ENCODE measurements at regions not wholly inside any gene's neighbourhood (a gene's known extent, or its start where the extent isn't known, plus 50 kb on each side); places are given as distances from the start of the nearest gene placed in this dataset.

- no peaks in the 10 kb centered on the region for H3K36me3 ChIP-seq (ENCODE audit: low read depth)
- no peaks in the 10 kb centered on the region for H3K4me1 ChIP-seq (replicated peaks; ENCODE audit: insufficient read depth)
- intact Hi-C loops (cut with micrococcal nuclease; ENCODE audit: unreplicated experiment): no loop called here
- H3K9me3 ChIP-seq (ENCODE audit: insufficient read depth, low read depth): no peaks in the 10 kb centered on the region
- H3K27me3 ChIP-seq (ENCODE audit: insufficient read depth, low read depth): peaks cover 32% of the 10 kb centered on the region; the same call in 1 of the 2 replicates
- no peaks in the 10 kb centered on the region for H3F3A ChIP-seq (ENCODE audit: insufficient read depth, low read depth)
- ChIA-PET CTCF (no interaction called here), POLR2A (ENCODE audit: unreplicated experiment) (no interaction called here)
- H3K9me2 ChIP-seq (ENCODE audit: insufficient read depth): no peaks in the 10 kb centered on the region
- no peak for DNase-seq
- H3K4me3 ChIP-seq: no peak overlapping the region
- H3K4me2 ChIP-seq: no peak overlapping the region
- no peak overlapping the region for H3K27ac ChIP-seq
- H3K79me2 ChIP-seq (ENCODE audit: low read depth): no peaks in the 10 kb centered on the region
- no peak overlapping the region for H2AFZ ChIP-seq
- no peak for TF ChIP-seq EZH2 (IDR thresholded peaks at IDR 0.05; ENCODE audit: low read depth)
- TF ChIP-seq CTCF (conservative IDR thresholded peaks at IDR 0.05): no peak
- BruUV-seq (replicated peaks): no TSS peak
- no peaks in the 10 kb centered on the region for H4K20me1 ChIP-seq (ENCODE audit: insufficient read depth)
Observed at GRCh38 chr16:51248217-51248616, 97.1 kb upstream of the SALL1 start.

GRCh38 chr16:51245658-51245995, 94.6 kb upstream of the SALL1 start:
- H3K4me1 ChIP-seq (replicated peaks; ENCODE audit: insufficient read depth): no peaks in the 10 kb centered on the region
- no TSS peak for BruUV-seq (replicated peaks)
- TF ChIP-seq CTCF (conservative IDR thresholded peaks at IDR 0.05): no peak
- H3F3A ChIP-seq (ENCODE audit: insufficient read depth, low read depth): no peaks in the 10 kb centered on the region
- H3K27ac ChIP-seq: no peak overlapping the region
- intact Hi-C loops (cut with micrococcal nuclease; ENCODE audit: unreplicated experiment): no loop called here
- H3K9me3 ChIP-seq (ENCODE audit: insufficient read depth, low read depth): no peaks in the 10 kb centered on the region
- no peak overlapping the region for H2AFZ ChIP-seq
- H3K27me3 ChIP-seq (ENCODE audit: insufficient read depth, low read depth): peaks cover 32% of the 10 kb centered on the region; the same call in 1 of the 2 replicates
- H3K4me3 ChIP-seq: no peak overlapping the region
- no peaks in the 10 kb centered on the region for H3K9me2 ChIP-seq (ENCODE audit: insufficient read depth)
- H3K79me2 ChIP-seq (ENCODE audit: low read depth): no peaks in the 10 kb centered on the region
- H4K20me1 ChIP-seq (ENCODE audit: insufficient read depth): no peaks in the 10 kb centered on the region
- CTCF ChIA-PET: no interaction called here
- H3K4me2 ChIP-seq: no peak overlapping the region
- POLR2A ChIA-PET (ENCODE audit: unreplicated experiment): no interaction called here
- no peak for DNase-seq
- no peaks in the 10 kb centered on the region for H3K36me3 ChIP-seq (ENCODE audit: low read depth)

GRCh38 chr16:51244887-51245657, 94.0 kb upstream of the SALL1 start:
- Histone ChIP-seq H3K27ac (no peak overlapping the region), H3F3A (ENCODE audit: insufficient read depth, low read depth) (no peaks in the 10 kb centered on the region), H2AFZ (no peak overlapping the region), H3K36me3 (ENCODE audit: low read depth) (no peaks in the 10 kb centered on the region), H3K4me3 (no peak overlapping the region), H3K9me2 (ENCODE audit: insufficient read depth) (no peaks in the 10 kb centered on the region), H3K4me2 (no peak overlapping the region), H3K9me3 (ENCODE audit: insufficient read depth, low read depth) (no peaks in the 10 kb centered on the region), H4K20me1 (ENCODE audit: insufficient read depth) (no peaks in the 10 kb centered on the region), H3K79me2 (ENCODE audit: low read depth) (no peaks in the 10 kb centered on the region), H3K27me3 (ENCODE audit: insufficient read depth, low read depth) (peaks cover 32% of the 10 kb centered on the region; the same call in 1 of the 2 replicates), H3K4me1 (replicated peaks; ENCODE audit: insufficient read depth) (no peaks in the 10 kb centered on the region)
- intact Hi-C loops (cut with micrococcal nuclease; ENCODE audit: unreplicated experiment): no loop called here
- no peak for DNase-seq
- ChIA-PET POLR2A (ENCODE audit: unreplicated experiment) (no interaction called here), CTCF (no interaction called here)
- TF ChIP-seq EZH2 (IDR thresholded peaks at IDR 0.05; ENCODE audit: low read depth): no peak
- no peak for TF ChIP-seq CTCF (conservative IDR thresholded peaks at IDR 0.05)
- BruUV-seq (replicated peaks): no TSS peak
